ENCODE measurements at regions not wholly inside any gene's neighbourhood (a gene's known extent, or its start where the extent isn't known, plus 50 kb on each side); places are given as distances from the start of the nearest gene placed in this dataset.

- no peaks in the 10 kb centered on the region for H4K20me1 ChIP-seq (ENCODE audit: insufficient read depth, low read length)
- no peaks in the 10 kb centered on the region for H3K79me2 ChIP-seq (ENCODE audit: insufficient read depth, low read depth, low read length)
- TF ChIP-seq CTCF (conservative IDR thresholded peaks at IDR 0.05; ENCODE audit: low read length) (no peak), EZH2phosphoT487 (IDR thresholded peaks at IDR 0.05; ENCODE audit: borderline replicate concordance, low read depth, low read length) (no peak)
- CTCF ChIA-PET (ENCODE audit: unreplicated experiment): no interaction called here
- H2AFZ ChIP-seq (ENCODE audit: low read length): no peak overlapping the region
- no peak overlapping the region for H3K4me2 ChIP-seq (ENCODE audit: low read length)
- no TSS peak for BruUV-seq (replicated peaks)
- intact Hi-C loops (cut with micrococcal nuclease; ENCODE audit: unreplicated experiment): no loop called here
- no peaks in the 10 kb centered on the region for H3K9me3 ChIP-seq (ENCODE audit: low read length)
- H3K4me3 ChIP-seq (ENCODE audit: low read depth, low read length, poor library complexity, severe bottlenecking): no peak overlapping the region
- POLR2A ChIA-PET: no interaction called here
- H3K27ac ChIP-seq (ENCODE audit: low read depth, low read length, poor library complexity, severe bottlenecking): no peak overlapping the region
- H3K4me1 ChIP-seq (ENCODE audit: insufficient read depth, low read length, poor library complexity, severe bottlenecking): no peaks in the 10 kb centered on the region
- H3K9me2 ChIP-seq (ENCODE audit: insufficient read depth, low read length): no peaks in the 10 kb centered on the region
- DNase-seq (ENCODE audit: low spot score): no peak
- H3K36me3 ChIP-seq (ENCODE audit: insufficient read depth, low read length): no peaks in the 10 kb centered on the region
Observed at GRCh38 chr13:36493046-36493445, 60.8 kb downstream of the CCNA1 start.

GRCh38 chr13:36495431-36495830 is 63.1 kb downstream of the CCNA1 start:
- Histone ChIP-seq H3K9me2 (ENCODE audit: insufficient read depth, low read length) (no peaks in the 10 kb centered on the region), H3K4me2 (ENCODE audit: low read length) (no peak overlapping the region), H3K79me2 (ENCODE audit: insufficient read depth, low read depth, low read length) (no peaks in the 10 kb centered on the region), H3K9me3 (ENCODE audit: low read length) (no peaks in the 10 kb centered on the region), H3K4me1 (ENCODE audit: insufficient read depth, low read length, poor library complexity, severe bottlenecking) (no peaks in the 10 kb centered on the region), H3K4me3 (ENCODE audit: low read depth, low read length, poor library complexity, severe bottlenecking) (no peak overlapping the region), H3K27ac (ENCODE audit: low read depth, low read length, poor library complexity, severe bottlenecking) (no peak overlapping the region), H2AFZ (ENCODE audit: low read length) (no peak overlapping the region), H4K20me1 (ENCODE audit: insufficient read depth, low read length) (no peaks in the 10 kb centered on the region), H3K36me3 (ENCODE audit: insufficient read depth, low read length) (no peaks in the 10 kb centered on the region)
- TF ChIP-seq EZH2phosphoT487 (IDR thresholded peaks at IDR 0.05; ENCODE audit: borderline replicate concordance, low read depth, low read length) (no peak), CTCF (conservative IDR thresholded peaks at IDR 0.05; ENCODE audit: low read length) (no peak)
- intact Hi-C loops (cut with micrococcal nuclease; ENCODE audit: unreplicated experiment): no loop called here
- BruUV-seq (replicated peaks): no TSS peak
- DNase-seq (ENCODE audit: low spot score): no peak
- ChIA-PET CTCF (ENCODE audit: unreplicated experiment) (no interaction called here), POLR2A (interaction anchor here (0.6 kb wide), 1 partner anchor 16 kb away, joined by 3 read pairs; no protein-coding TSS in a partner anchor)

- H3K4me3 ChIP-seq (ENCODE audit: low read depth, low read length, poor library complexity, severe bottlenecking): no peak overlapping the region
- CTCF ChIA-PET (ENCODE audit: unreplicated experiment): no interaction called here
- no peaks in the 10 kb centered on the region for H3K9me3 ChIP-seq (ENCODE audit: low read length)
Observed at GRCh38 chr13:36509369-36509768, 77.1 kb downstream of the CCNA1 start.

More at GRCh38 chr13:36509369-36509768, 77.1 kb downstream of the CCNA1 start:
- Histone ChIP-seq H3K36me3 (ENCODE audit: insufficient read depth, low read length) (no peaks in the 10 kb centered on the region), H3K79me2 (ENCODE audit: insufficient read depth, low read depth, low read length) (no peaks in the 10 kb centered on the region), H2AFZ (ENCODE audit: low read length) (no peak overlapping the region), H3K4me2 (ENCODE audit: low read length) (no peak overlapping the region), H4K20me1 (ENCODE audit: insufficient read depth, low read length) (no peaks in the 10 kb centered on the region), H3K4me1 (ENCODE audit: insufficient read depth, low read length, poor library complexity, severe bottlenecking) (peaks cover 2% of the 10 kb centered on the region), H3K27ac (ENCODE audit: low read depth, low read length, poor library complexity, severe bottlenecking) (no peak overlapping the region), H3K9me2 (ENCODE audit: insufficient read depth, low read length) (no peaks in the 10 kb centered on the region)
- DNase-seq (ENCODE audit: low spot score): no peak
- TF ChIP-seq EZH2phosphoT487 (IDR thresholded peaks at IDR 0.05; ENCODE audit: borderline replicate concordance, low read depth, low read length): no peak
- TF ChIP-seq CTCF (conservative IDR thresholded peaks at IDR 0.05; ENCODE audit: low read length): peak; percentile 36; the same call in 1 of the 2 replicates
- POLR2A ChIA-PET: no interaction called here
- intact Hi-C loops (cut with micrococcal nuclease; ENCODE audit: unreplicated experiment): no loop called here
- no TSS peak for BruUV-seq (replicated peaks)
